ENCODE measurements at regions not wholly inside any gene's neighbourhood (a gene's known extent, or its start where the extent isn't known, plus 50 kb on each side); places are given as distances from the start of the nearest gene placed in this dataset.

DNA sequence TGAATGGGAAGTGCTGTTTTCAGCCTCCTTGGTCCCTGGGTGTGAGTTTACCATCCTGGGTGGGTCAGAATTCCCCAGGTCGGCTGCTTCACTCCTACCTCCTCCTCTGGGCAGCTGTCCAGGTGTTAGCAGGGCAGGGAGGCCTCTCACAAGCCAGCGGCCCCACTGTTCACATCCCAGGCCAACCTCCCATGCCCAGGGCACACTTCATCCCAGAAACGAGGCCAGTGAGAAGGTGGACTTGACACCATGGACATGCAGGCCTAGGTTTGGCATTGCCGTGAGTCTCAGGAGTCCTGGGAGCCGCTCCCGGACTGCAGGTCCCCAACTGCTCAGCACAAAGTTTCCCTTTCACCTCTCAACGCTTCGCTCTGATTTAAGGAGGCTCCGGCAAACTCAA is 229.6 kb upstream of the IRX2 start (continued):
- TF ChIP-seq NRF1 (IDR thresholded peaks at IDR 0.05; ENCODE audit: low read depth, low read length) (no peak), HDAC2 (IDR thresholded peaks at IDR 0.05; ENCODE audit: borderline replicate concordance in 1 of 2, low read depth in 2 of 2, low read length in 2 of 2) (no peak), YY1 (IDR thresholded peaks at IDR 0.05; ENCODE audit: low read depth, low read length) (no peak), CHD2 (IDR thresholded peaks at IDR 0.05; ENCODE audit: low read length) (no peak)
- TF ChIP-seq, protein P1, sequence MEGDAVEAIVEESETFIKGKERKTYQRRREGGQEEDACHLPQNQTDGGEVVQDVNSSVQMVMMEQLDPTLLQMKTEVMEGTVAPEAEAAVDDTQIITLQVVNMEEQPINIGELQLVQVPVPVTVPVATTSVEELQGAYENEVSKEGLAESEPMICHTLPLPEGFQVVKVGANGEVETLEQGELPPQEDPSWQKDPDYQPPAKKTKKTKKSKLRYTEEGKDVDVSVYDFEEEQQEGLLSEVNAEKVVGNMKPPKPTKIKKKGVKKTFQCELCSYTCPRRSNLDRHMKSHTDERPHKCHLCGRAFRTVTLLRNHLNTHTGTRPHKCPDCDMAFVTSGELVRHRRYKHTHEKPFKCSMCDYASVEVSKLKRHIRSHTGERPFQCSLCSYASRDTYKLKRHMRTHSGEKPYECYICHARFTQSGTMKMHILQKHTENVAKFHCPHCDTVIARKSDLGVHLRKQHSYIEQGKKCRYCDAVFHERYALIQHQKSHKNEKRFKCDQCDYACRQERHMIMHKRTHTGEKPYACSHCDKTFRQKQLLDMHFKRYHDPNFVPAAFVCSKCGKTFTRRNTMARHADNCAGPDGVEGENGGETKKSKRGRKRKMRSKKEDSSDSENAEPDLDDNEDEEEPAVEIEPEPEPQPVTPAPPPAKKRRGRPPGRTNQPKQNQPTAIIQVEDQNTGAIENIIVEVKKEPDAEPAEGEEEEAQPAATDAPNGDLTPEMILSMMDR (IDR thresholded peaks at IDR 0.05; ENCODE audit: control extremely low read depth in 1 of 3, insufficient read depth in 1 of 3, low read depth in 1 of 3, low read length in 3 of 3), result no peak
